NCI-H2196 treated with DMSO at 0.1 percent for 48 hours (cell line): ENCODE measurements at regions not wholly inside any gene's neighbourhood (a gene's known extent, or its start where the extent isn't known, plus 50 kb on each side); places are given as distances from the start of the nearest gene placed in this dataset.

ENCODE experiments used
- DNase-seq: peaks from one replicate; lab custom pipeline; 2025; ENCODE audit not compliant: unreplicated experiment; lab: John Stamatoyannopoulos, UW

DNA sequence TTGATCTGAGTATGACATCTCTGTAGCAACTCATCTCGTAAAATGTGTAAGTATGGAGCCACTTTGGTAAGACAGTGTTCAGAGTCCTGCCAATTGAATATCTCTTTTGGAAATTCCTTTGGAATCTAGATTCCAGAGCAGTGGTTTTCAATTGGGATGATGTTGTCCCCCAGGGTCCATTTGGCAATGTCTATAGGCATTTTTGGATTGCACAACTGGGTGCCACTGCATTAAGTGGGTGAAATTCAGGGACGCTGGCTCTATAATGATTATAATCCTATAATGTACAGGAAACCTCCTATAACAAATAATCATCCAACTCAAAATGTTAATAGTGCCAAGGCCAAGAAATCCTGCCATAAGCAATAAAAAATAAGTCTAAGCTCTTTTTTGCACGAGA is 404.8 kb upstream of the RAG2 start:
- DNase-seq: no peak

DNA sequence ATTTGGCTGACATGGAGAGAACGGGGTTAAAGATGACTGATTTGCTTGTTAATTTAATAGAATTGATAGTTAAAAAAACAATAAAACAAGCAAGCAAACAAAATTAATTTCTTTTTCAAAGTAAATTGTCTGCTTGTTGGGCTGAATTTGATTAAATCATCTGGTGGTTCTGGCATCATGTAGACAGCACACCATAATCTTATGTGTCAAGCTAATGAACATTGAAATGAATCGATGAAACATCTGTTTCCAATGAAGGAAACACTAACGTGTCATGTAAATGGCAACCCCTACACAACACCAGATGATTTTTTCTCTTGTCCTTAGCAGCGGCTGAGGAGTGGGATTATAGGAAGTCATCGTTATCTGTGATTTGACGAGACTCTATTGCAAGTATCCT is 399.6 kb upstream of the RAG2 start:
- DNase-seq: no peak

DNA sequence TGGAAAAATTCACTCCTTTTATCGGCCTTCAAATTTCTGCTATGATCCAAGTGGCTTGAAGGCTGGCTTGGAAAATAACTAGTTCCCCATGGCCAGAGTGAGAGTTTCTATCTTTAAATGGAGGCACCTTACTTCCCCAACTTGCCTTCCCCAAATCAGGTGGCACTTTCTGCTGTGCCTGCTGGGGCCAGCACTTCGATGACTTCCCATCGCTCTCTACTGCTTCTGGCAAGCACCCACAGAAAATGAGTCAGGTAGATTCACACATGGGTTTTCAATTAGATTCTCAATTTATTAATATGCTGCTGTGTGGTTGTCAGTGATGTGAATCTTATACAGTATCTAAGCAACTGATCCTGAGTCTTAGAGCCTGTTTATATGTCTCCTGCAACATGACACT is 398.8 kb upstream of the RAG2 start:
- no peak for DNase-seq

DNA sequence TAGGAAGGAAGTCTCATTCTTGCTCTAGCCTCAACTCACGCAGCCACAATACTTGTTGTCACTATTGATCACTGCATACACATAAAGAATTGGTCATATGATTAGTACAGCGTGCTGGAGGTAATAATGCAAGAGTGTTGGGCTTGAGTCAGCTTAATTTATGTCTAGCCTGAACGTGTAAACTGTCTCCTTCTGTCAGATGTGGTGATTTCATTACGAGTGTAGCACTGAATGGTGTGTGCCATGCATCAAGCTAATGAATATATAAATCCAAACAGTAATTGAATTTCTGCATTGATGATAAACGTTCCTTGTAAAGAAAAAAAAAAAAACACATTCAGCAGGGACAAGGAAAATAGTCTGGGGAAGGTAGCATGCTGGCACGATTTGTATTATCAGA is 396.2 kb upstream of the RAG2 start:
- DNase-seq: no peak

GRCh38 chr11:36988556-36988955 is 390.5 kb upstream of the RAG2 start:
- no peak for DNase-seq

DNA sequence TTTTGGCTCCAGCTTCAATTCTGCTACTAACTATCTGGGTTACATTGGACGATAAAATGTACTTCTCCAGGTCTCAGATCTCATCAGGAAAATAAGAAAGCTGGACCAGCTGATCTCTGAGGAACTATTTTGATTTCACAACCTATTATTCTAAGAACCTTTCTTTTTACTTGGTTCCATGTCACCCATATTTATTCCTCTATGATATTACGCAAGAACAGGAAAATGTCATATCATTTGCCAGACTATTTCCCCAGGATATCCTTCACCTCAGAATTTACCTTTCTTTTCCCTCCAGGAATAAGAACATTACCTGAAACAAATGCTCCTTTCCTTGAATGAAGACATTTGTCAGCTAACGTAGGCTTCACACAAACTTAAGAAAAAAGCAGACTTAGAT is 387.5 kb upstream of the RAG2 start:
- no peak for DNase-seq

DNA sequence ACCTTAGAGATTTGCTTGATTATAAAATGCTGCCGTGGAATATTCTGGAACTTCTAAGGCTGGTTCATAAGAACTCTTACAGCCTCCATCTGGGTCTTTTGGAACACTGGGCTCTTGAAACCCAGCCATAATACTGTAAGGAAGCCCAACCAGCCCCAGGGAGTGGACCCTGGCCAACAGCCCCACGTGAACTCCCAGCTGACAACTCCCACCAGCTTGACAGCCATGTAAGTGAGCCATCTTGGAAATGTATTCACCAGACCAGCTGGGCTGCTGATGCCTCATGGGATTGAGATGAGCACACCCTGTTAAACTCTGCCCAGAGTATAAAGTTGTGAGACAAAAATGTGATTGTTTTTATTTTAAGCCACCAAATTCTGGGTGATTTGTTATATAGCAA is 378.7 kb upstream of the RAG2 start:
- DNase-seq: no peak

GRCh38 chr11:36974771-36975170 is 376.7 kb upstream of the RAG2 start:
- DNase-seq: no peak

GRCh38 chr11:36953976-36954375 is 355.9 kb upstream of the RAG2 start:
- no peak for DNase-seq

- no peak for DNase-seq
Measured at GRCh38 chr11:36948460-36949127, 350.6 kb upstream of the RAG2 start.

GRCh38 chr11:36945384-36945783 is 347.3 kb upstream of the RAG2 start:
- DNase-seq: no peak

DNA sequence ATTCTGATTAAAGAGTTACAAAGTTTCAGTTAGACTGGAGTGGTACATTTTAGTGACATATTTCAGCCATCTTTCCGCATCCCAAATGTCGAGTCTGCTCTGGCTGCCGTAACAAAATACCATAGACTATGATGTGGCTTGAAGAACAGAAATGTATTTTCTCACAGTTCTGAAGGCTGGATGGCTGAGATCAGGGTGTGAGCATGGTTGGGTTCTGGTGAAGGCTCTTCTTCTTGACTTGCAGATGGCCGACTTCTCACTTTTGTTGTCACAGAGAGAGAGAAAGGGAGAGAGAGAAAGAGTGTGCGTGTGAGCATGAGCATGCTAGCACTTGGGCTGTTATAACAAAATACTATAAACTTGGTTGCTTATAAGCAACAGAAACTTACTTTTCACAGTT is 335.4 kb upstream of the RAG2 start:
- no peak for DNase-seq

DNA sequence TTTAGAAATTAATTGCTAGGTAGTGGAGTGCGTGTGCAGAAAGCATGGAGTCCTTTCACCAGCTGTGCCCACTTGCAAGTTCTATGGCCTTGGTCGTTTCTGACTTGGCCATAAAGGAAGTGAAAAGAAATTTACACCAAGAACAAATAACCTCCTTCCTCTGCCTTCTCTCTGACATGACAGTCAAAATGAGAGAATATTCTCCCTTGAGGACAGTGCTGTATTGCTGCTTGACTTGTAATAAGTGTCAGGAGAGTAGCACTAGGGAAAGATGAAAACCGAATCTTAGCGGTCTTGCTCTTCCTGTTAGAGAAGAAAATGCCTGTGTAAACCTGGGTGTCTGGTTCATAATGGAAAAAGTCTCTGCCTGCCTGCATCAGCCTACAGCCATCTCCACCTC is 333.1 kb upstream of the RAG2 start:
- DNase-seq: no peak

- DNase-seq: no peak
Measured at GRCh38 chr11:36930256-36930655, 332.2 kb upstream of the RAG2 start.

DNA sequence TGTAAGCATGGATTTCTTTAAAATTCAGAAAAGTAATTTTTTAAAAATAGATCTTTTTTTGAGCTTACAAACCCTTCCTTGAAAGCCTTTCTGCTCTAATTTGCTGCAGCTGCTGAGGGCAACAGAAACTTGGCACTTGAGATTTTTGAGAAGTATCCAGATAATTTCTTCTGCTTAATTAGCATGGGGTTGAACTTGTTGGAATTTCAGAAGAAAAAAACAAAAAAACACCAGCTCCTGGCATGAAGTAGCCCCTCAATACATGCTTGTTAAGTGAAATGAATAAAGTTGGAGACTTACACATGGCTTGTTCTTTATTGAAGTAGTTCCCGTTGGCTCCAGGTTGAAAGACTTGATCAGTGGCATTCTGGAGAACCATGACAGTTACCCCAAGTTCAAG is 331.4 kb upstream of the RAG2 start:
- DNase-seq: no peak

DNA sequence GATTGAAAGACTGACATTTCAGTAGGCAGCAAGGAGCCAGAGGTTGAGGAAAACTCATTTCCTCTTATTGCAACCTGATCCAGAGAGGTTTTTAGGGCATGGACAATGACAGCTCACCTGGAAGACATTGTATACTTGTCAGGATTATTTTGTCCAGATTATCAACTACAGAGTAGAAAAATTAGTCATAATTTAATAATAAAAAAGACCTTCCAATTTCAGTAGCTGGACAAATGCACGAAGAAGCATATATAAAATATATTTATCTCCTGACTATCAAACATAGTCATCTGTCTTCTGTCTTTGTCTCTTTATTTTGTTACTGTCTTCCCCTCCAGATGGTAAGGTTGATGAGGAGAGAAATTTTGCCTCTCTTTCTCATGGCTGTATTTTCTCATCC is 330.6 kb upstream of the RAG2 start:
- DNase-seq: no peak

GRCh38 chr11:36899800-36900199 is 301.8 kb upstream of the RAG2 start:
- no peak for DNase-seq

GRCh38 chr11:36890841-36891240 is 292.8 kb upstream of the RAG2 start:
- DNase-seq: no peak

GRCh38 chr11:36890121-36890679 is 292.2 kb upstream of the RAG2 start:
- DNase-seq: no peak

DNA sequence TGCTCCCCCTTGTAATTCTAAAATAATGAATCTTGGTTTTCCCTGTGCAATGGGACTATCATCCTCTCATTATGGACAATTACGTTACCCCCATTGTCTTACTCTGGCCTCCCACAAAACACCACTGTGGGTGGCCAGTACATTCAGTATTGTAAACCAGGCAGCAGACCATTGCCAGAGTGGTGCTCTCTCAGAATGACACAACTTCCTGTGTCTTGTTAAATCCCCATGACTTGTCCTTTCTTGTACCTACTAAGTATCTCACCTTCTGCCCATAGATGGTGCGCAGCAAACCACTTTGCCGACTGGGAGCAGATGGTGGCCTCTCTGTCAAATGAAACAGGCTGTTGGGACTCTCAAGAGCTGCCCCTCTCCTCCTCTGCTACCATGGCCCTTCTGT is 287.1 kb upstream of the RAG2 start:
- DNase-seq: no peak

DNA sequence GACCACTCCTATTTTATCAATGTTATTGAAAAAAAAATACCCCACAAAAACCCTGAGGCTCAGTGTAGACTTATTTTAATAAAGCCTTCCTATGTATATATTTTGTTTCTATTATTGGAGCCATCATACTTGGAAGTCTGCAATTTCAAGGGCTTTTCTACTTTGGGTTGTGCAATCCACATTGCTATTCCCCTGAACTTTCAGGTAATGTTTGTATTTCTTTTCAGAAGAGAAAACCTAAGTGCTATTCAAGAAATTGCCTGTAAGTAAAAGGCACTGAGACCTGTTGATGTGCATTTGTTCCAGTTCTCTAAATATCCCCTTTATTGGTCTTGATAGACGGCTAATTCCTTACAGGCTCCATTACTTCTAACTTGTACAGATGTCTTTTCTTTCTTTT is 280.7 kb upstream of the RAG2 start:
- no peak for DNase-seq

GRCh38 chr11:36877149-36877548 is 279.1 kb upstream of the RAG2 start:
- no peak for DNase-seq

DNA sequence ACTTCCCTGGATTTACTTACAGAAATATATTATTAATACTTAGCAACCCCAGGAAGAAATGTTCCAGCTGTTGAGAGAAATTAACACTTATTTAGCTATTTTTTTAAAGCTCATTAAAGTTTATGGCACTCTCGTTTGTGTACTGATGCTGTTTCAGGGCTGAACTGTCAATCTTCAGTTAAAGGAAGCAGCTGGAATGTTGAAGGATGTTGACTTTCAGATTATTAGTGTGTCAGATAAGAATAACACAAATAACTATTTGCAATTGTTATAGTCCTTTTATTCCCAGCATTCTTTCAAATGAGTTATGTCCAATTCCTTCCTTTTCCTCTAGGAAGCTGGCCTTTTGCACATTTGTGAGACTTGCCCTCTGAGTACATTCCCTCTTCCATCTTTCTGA is 278.2 kb upstream of the RAG2 start:
- no peak for DNase-seq
